Neural progenitor cell (in vitro differentiated cells): ENCODE measurements at regions not wholly inside any gene's neighbourhood (a gene's known extent, or its start where the extent isn't known, plus 50 kb on each side); places are given as distances from the start of the nearest gene placed in this dataset.

Experiments used
- DNase-seq: peaks from one replicate; pipeline ENCODE4 v3.0.0-alpha.2; 2016; ENCODE audit warnings: low spot score
- H2AFZ ChIP-seq: fragments of 200-600 bp; sonication (generic); replicated peaks from 2 replicates; pipeline ENCODE4 v1.6.1; 2016; ENCODE audit warnings: antibody characterized with exemption
- H3F3A ChIP-seq: fragments of 200-600 bp; sonication (generic); 2 replicates; pipeline ENCODE4 v1.6.1; 2016; ENCODE audit warnings: antibody characterized with exemption, low read depth
- H3K27ac ChIP-seq: fragments of 200-600 bp; sonication (generic); 2 replicates; pipeline ENCODE4 v1.5.1; 2016; ENCODE audit warnings: mild to moderate bottlenecking
- H3K27me3 ChIP-seq: fragments of 200-600 bp; sonication (generic); 2 replicates; pipeline ENCODE4 v1.6.1; 2016; ENCODE audit warnings: mild to moderate bottlenecking, moderate library complexity
- H3K36me3 ChIP-seq: fragments of 200-600 bp; sonication (generic); 2 replicates; pipeline ENCODE4 v1.5.1; 2016
- H3K4me1 ChIP-seq: fragments of 200-600 bp; sonication (generic); 2 replicates; pipeline ENCODE4 v1.6.1; 2016; ENCODE audit warnings: mixed run types
- H3K4me2 ChIP-seq: fragments of 200-600 bp; sonication (generic); 2 replicates; pipeline ENCODE4 v1.6.1; 2016
- H3K4me3 ChIP-seq: fragments of 200-600 bp; sonication (generic); 2 replicates; pipeline ENCODE4 v1.5.1; 2016
- H3K79me2 ChIP-seq: fragments of 200-600 bp; sonication (generic); 2 replicates; pipeline ENCODE4 v1.6.1; 2016; ENCODE audit warnings: low read depth
- H3K9ac ChIP-seq: fragments of 200-600 bp; sonication (generic); 2 replicates; pipeline ENCODE4 v1.6.1; 2016
- H3K9me3 ChIP-seq: fragments of 200-600 bp; sonication (generic); 2 replicates; pipeline ENCODE4 v1.5.1; 2016; ENCODE audit warnings: low read depth
- H4K20me1 ChIP-seq: fragments of 200-600 bp; sonication (generic); 2 replicates; pipeline ENCODE4 v1.6.1; 2016; ENCODE audit warnings: low read depth
- H3K27ac Mint-ChIP-seq: 3 replicates; pipeline ENCODE4 v1.8.0; 2021; ENCODE audit warnings: mixed read lengths
- H3K27me3 Mint-ChIP-seq: 2 replicates; pipeline ENCODE4 v1.8.0; 2022; ENCODE audit warnings: low read depth, mild to moderate bottlenecking, inconsistent platforms, moderate library complexity, mixed read lengths; ENCODE audit not compliant: insufficient read depth
- H3K36me3 Mint-ChIP-seq: 3 replicates; pipeline ENCODE4 v1.8.0; 2021; ENCODE audit warnings: mixed read lengths
- H3K4me1 Mint-ChIP-seq: 3 replicates; pipeline ENCODE4 v1.8.0; 2021; ENCODE audit warnings: mixed read lengths
- H3K4me3 Mint-ChIP-seq: 3 replicates; pipeline ENCODE4 v1.8.0; 2021; ENCODE audit warnings: mild to moderate bottlenecking, moderate library complexity, mixed read lengths
- H3K9me3 Mint-ChIP-seq: 3 replicates; pipeline ENCODE4 v1.8.0; 2020; ENCODE audit warnings: mixed read lengths
- EZH2 ChIP-seq: fragments of 200-600 bp; sonication (generic); IDR thresholded peaks from 2 replicates; pipeline ENCODE4 v1.6.1; 2017; ENCODE audit warnings: antibody characterized with exemption, mild to moderate bottlenecking, moderate library complexity
- EZH2phosphoT487 ChIP-seq: fragments of 200-600 bp; sonication (generic); IDR thresholded peaks from 2 replicates; pipeline ENCODE4 v1.6.1; 2017; ENCODE audit warnings: antibody characterized with exemption
- TF ChIP-seq, protein P1 (sequence below): fragments of 200-600 bp; sonication (generic); IDR thresholded peaks from 2 replicates; pipeline ENCODE4 v1.5.1; 2017; ENCODE audit warnings: antibody characterized with exemption, mild to moderate bottlenecking

DNA sequence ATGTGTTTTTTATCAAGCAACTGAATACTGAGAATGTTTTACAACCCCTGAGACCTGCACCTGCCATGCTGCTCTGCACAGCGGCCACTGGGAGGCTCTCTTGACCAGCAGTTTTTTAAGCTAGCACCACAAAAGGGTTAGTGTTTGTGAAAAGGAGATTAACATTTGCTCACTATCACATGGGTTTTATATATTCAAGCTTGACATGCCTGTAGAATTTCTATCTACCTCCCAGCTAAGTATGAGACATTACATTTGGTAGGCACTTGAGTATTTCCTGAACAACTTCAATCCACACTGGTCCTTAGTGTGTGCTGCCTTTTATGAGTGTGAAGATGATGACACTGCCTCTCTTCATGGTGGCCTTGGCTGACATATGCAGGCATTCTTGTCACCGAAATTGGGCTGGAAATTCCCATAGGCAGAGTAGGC lies 1238.9 kb downstream of the UQCRFS1 start:
- H3K4me2 ChIP-seq, result no peak overlapping the region
- H3K79me2 ChIP-seq, result no peaks in the 10 kb centered on the region
- H3K9me3 Mint-ChIP-seq, result no peaks in the 10 kb centered on the region
- H3K27ac Mint-ChIP-seq, result no peak overlapping the region
- H3K4me1 ChIP-seq, result peaks cover 11% of the 10 kb centered on the region
- H3F3A ChIP-seq, result no peaks in the 10 kb centered on the region
- H3K27me3 ChIP-seq, result no peaks in the 10 kb centered on the region
- H4K20me1 ChIP-seq, result no peaks in the 10 kb centered on the region
- H3K27me3 Mint-ChIP-seq, result peaks cover 6% of the 10 kb centered on the region
- peak; percentile 70 for DNase-seq
- H3K4me3 Mint-ChIP-seq, result no peak overlapping the region
- H3K36me3 ChIP-seq, result no peaks in the 10 kb centered on the region
- H3K27ac ChIP-seq, result no peak overlapping the region
- H3K4me1 Mint-ChIP-seq, result peaks cover 26% of the 10 kb centered on the region
- H3K36me3 Mint-ChIP-seq, result no peaks in the 10 kb centered on the region
- H3K9me3 ChIP-seq, result no peaks in the 10 kb centered on the region
- TF ChIP-seq EZH2phosphoT487, result no peak
- TF ChIP-seq, protein P1, sequence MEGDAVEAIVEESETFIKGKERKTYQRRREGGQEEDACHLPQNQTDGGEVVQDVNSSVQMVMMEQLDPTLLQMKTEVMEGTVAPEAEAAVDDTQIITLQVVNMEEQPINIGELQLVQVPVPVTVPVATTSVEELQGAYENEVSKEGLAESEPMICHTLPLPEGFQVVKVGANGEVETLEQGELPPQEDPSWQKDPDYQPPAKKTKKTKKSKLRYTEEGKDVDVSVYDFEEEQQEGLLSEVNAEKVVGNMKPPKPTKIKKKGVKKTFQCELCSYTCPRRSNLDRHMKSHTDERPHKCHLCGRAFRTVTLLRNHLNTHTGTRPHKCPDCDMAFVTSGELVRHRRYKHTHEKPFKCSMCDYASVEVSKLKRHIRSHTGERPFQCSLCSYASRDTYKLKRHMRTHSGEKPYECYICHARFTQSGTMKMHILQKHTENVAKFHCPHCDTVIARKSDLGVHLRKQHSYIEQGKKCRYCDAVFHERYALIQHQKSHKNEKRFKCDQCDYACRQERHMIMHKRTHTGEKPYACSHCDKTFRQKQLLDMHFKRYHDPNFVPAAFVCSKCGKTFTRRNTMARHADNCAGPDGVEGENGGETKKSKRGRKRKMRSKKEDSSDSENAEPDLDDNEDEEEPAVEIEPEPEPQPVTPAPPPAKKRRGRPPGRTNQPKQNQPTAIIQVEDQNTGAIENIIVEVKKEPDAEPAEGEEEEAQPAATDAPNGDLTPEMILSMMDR, result peak; percentile 97
- no peak overlapping the region for H3K9ac ChIP-seq
- no peak overlapping the region for H3K4me3 ChIP-seq
- H2AFZ ChIP-seq, result no peak overlapping the region

DNA sequence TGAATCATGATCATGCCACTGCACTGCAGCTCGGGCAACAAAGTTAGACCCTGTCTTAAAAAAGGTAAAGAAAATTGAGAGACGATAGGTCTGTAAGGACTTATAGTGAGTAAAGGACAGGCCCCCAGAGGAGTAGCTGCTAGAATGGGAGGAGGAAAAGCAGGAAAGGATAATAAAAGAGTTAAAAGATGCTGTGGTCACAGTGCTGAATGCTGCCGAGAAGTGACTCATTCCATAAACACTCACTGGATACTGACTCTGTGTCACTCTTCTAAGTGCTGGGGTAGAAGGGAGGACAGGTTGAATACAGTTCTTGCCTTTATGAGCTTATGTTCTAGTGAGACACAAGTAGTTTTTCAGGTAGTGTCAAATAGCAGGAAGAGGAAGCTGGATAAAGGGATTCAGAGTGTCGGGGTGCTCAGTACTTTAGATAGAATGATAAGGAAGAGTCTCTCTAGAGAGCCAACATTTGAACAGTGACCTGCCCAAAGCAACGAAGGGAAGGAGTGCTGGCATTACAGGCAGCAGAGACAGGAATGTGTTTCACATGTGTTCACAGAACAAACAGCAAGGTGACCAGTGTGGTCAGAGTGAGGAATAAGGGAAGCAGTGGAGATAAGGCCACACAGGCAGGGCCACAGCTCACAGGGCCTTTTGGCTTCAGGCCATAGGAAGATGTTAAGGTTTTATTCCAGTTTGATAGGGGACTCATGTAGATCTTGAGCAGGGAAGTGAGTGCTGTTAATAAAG lies 1240.5 kb downstream of the UQCRFS1 start:
- Mint-ChIP-seq H3K27ac (peak overlapping the region; percentile 10), H3K4me3 (peak overlapping the region; percentile 9), H3K36me3 (no peaks in the 10 kb centered on the region), H3K4me1 (peaks cover 27% of the 10 kb centered on the region), H3K9me3 (no peaks in the 10 kb centered on the region), H3K27me3 (peaks cover 7% of the 10 kb centered on the region)
- no peak for DNase-seq
- H3K9ac ChIP-seq, result no peak overlapping the region
- H3K36me3 ChIP-seq, result no peaks in the 10 kb centered on the region
- H3F3A ChIP-seq, result no peaks in the 10 kb centered on the region
- no peaks in the 10 kb centered on the region for H3K27me3 ChIP-seq
- H3K79me2 ChIP-seq, result no peaks in the 10 kb centered on the region
- no peak overlapping the region for H3K4me3 ChIP-seq
- H2AFZ ChIP-seq, result no peak overlapping the region
- no peaks in the 10 kb centered on the region for H4K20me1 ChIP-seq
- no peak overlapping the region for H3K27ac ChIP-seq
- H3K4me2 ChIP-seq, result no peak overlapping the region
- peaks cover 11% of the 10 kb centered on the region for H3K4me1 ChIP-seq
- TF ChIP-seq EZH2phosphoT487 (no peak), EZH2 (no peak)
- TF ChIP-seq, protein P1, result no peak
- H3K9me3 ChIP-seq, result no peaks in the 10 kb centered on the region

DNA sequence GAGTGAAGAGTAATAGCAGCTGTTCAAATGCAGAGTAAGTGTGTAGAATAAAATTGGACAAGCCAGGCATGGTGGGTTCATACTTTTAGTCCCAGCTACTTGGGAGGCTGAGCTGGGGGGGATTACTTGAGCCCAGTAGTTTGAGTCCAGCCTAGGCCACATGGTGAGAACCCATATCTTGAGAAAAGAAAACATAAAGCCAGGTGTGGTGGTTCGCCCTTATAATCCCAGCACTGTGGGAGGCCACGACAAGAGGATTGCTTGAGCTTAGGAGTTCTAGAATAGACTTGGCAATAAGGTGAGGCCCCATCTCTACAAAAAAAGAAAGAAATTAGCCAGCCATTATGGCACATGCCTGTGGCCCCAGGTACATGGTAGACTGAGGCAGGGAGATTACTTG lies 1241.1 kb downstream of the UQCRFS1 start:
- H3K4me3 Mint-ChIP-seq, result peak overlapping the region; percentile 9
- Histone ChIP-seq H3K27ac (no peak overlapping the region), H3K36me3 (no peaks in the 10 kb centered on the region), H3F3A (no peaks in the 10 kb centered on the region), H3K9me3 (no peaks in the 10 kb centered on the region), H3K4me2 (no peak overlapping the region), H3K4me1 (peaks cover 11% of the 10 kb centered on the region), H4K20me1 (no peaks in the 10 kb centered on the region), H3K9ac (no peak overlapping the region), H3K79me2 (no peaks in the 10 kb centered on the region), H3K4me3 (no peak overlapping the region), H3K27me3 (no peaks in the 10 kb centered on the region), H2AFZ (no peak overlapping the region)
- TF ChIP-seq, protein P1, result no peak
- no peak for TF ChIP-seq EZH2phosphoT487
- TF ChIP-seq EZH2, result no peak
- peak overlapping the region; percentile 91 for H3K27ac Mint-ChIP-seq
- no peak for DNase-seq
- no peaks in the 10 kb centered on the region for H3K9me3 Mint-ChIP-seq
- H3K4me1 Mint-ChIP-seq, result peaks cover 27% of the 10 kb centered on the region
- peaks cover 7% of the 10 kb centered on the region for H3K27me3 Mint-ChIP-seq
- no peaks in the 10 kb centered on the region for H3K36me3 Mint-ChIP-seq
